NCI-H1105 treated with DMSO at 0.1 percent for 48 hours (cell line): ENCODE measurements at regions not wholly inside any gene's neighbourhood (a gene's known extent, or its start where the extent isn't known, plus 50 kb on each side); places are given as distances from the start of the nearest gene placed in this dataset.

ENCODE experiments used
- DNase-seq: peaks from one replicate; lab custom pipeline; 2025; lab: John Stamatoyannopoulos, UW

DNA sequence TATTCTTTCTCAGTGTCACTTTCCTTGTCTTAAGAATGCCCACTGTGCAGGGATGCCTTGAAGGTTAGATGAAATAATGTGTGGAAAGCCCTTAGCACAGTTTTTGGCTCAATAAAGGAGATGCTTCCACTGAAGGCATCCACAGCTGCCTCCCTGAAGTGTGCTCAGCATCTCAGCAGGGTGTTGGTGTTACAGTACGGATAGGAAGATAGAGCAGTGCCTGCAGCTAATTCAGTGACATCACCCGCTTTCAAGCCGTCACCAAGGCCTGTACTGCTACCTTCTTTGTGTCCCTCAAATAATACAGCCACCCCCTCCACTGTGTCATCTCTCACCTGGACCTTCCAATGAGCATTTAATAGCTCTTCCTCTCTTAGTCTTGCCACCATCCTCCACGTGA is 59.0 kb downstream of the NDUFS5 start:
- no peak for DNase-seq

DNA sequence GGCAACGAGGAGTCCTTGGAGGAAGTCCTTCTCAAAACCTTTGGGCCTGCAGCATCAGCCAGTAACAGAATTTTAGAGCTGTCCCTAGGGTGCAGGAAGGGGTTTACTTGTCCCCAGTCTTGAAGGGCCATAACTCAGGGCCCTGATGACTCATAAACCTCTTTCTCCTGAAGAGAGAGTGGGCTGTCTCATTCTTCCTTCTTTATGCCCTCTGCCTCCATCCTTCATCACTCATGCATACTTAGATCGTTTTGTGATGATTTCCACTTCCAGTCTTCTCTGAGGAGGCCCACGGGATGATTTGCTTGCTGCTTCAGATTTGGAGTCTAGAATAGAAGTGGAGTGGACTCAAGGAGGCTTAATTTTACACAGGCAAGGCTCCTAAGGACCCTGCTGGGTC is 60.2 kb downstream of the NDUFS5 start:
- no peak for DNase-seq

DNA sequence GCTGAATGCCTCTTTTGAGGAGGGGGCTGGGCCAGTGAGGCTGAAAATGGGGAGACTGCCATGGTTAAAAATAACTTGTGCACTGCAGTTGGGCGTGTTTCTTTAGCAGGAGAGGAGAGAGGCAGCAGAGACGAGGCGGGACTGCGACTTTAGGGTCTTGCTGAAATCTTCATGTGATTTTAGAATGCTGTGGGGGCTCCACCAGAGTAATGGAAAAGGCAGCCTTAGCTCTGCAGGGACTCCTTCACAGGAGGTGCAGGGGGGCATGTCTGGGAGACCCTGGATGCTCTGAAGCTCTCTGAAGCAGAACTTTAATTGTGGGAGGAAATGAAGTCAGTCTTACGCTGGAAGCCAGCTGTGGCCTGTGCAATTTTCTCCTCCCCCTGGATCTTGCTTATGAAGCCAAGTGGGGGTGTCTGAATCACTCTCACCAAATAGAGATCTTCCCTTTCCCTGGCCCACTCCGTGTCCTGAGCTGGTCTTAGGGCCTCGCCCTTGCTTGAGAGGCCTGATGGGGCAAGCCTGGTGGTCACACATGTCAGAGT is 60.8 kb downstream of the NDUFS5 start:
- DNase-seq: no peak

DNA sequence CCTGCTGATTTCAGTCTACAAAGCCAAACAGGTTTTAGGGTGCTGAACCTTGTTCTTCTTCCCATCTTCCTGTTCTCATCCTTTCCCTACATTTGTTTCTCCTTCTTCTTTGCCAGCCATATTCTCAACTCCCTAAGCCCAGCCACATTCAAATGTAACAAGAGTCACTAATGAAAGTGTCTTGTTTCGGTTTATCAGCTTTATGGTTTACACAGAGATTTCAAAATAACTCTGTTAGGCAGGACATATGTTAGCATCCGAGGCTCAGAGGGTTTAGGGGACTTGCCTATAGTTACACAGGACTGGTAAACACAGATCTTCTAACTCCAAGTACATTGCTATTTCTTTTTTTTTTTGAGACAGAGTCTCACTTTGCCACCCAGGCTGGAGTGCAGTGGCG is 61.3 kb downstream of the NDUFS5 start:
- DNase-seq: no peak

DNA sequence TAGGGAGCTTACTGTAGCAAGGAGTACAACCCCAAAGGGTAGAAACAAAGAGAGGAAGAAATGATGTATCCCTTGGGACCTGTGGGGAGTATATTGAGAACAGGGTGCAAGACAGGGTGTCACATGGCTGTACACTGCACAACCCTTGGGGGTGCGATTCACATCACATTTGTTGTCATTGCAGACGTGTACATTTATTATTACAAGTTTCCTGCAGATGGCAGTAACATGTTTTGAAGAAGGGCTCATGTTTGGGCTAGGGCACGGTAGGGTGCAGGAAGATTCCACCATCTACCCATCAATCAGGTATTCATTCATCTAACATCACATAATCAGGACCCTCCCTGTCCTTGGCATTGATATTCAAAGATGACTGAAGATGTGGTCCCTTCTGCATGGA is 62.5 kb downstream of the NDUFS5 start:
- no peak for DNase-seq

DNA sequence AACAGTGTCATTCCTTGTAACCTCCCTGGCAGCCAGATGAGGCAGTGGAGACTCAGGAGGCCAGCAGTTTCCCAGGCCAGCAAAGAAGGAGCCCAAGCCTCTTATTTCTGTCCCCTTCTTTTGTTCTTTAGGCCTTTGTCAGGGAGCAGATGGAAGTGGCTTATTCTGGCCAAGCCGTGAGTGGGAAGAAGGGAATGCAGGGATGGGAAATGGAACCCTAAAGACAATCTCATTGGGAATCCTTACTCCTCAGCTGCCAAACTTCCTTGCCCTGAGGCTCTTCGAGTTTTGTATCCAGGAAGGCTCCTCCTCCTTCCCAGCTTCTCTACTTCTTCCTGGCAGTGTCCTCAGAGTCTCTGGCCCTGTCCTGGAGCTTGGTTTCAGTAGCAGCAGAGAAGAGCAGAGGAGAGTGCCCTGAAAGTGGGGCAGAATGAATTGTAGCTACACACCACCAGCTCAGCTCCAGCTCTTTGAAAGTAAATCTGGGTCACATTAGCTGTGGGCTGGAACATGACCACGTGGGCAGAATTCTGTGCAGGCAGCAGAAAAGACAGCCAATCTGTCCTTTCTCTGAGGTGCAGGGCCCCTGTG is 63.9 kb downstream of the NDUFS5 start:
- no peak for DNase-seq

DNA sequence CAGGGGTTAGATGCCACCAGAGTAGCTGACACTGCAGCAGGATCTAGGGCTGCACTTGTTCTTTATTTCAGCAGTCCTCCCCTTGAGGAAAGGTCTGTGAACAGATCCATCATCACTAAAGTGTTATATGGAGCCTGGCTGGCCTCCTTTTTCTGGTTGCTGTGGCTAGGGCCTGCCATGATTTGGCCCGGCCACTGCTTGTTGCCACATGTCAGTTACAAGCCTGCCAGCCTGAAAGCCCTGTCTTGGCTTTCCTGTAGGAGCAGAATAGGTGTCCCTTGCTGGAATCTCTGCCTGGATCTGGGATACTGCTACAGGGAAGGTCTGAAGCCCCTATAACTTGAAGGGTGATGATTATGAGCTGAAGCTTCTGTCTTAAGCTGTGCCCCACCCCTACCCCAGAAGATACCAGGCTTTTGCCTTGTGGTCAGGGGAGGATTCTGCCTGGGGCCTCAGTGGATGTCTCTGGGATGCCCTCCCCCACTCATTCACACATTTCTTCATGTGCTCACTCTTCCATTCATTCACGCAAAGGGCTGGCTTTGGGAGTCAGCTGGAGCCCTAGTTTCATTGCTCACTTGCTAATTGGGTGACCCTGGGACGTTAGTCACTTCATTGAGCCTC is 64.7 kb downstream of the NDUFS5 start:
- no peak for DNase-seq

DNA sequence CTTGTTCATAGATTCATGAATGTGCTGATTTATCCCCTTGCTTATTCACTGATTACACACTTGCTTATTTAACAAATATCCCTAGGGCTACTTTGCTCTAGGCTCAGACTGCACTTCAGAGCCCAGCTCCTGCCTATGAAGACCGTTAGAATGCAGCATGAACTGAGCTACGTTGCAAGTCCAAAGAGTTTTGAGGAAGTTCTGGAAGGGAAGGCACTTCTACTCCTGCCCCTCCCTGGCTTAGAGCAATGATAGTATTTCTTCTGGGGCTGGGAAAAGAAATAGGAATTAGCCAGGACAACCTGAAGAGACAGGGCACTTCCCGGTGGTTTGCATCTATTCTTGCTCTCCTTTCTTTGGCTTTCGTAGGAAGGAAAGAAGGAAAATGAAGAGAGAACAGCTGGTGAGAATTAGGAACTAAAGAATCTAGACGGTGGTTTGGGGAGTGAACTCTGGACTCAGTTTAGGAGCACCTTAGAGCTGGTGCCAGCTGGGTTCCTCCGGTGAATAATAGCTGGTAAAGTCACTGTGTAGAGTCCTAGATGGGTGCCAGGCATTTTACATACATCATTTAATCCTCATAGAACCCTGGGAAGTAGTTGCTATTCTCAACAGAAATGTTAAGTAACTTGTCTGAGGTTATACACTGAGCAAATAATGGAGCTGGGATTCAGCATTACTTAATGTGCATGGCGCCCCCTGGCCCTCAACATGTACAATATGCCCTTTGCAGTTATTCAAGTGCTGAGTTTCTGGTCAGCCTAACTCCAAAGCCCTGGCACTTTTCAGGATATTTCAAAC is 65.9 kb downstream of the NDUFS5 start:
- DNase-seq: peak; percentile 64

DNA sequence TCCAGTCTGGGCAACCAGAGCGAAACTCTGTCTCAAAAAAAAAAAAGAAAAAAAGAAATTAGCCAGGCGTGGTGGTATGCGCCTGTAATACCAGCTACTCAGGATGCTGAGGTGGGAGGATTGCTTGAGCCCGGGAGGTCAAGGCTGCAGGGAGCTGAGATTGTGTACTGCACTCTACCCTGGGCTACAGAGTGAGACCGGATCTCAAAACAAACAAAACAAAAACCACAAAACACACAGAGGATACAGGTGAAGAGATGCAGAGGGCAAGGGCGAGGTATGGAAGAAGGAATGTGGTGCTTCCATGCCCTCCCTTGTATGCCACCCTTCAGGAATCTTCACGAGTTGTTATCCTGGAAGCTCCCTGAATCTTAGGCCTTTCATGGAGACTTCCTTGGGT is 68.5 kb downstream of the NDUFS5 start:
- no peak for DNase-seq

DNA sequence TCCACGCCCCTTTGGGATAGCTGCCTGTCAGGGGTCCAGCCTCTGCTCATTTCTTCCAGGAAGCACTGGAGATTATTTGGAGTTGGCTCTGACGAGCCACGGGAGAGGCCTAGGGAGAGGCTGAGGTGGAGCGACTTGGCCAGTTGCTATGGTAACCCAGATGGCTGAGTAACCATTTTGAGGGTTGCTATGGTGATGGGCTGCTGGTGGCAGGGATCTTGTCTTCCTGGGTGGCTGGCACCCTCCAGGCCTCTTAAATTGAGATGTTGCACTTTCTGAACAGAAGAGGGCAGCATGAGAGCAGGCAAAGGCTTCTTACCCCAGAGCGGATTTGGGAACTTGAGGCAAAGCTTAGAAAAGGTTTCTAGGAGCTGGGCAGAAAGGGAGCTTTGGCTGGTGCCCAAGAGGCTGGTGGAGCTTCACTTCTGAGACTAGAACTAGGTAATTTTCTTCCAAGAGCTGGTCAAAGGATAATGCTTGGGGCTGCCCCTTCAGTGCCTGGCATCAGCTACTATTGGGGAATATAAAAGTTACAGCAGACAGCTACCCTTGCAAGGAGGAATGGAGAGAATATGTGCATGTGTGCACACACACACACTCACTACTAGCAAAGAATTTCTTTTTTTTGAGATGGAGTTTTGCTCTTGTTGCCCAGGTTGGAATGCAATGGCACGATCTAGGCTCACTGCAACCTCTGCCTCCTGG is 72.5 kb downstream of the NDUFS5 start:
- peak; percentile 99 for DNase-seq

DNA sequence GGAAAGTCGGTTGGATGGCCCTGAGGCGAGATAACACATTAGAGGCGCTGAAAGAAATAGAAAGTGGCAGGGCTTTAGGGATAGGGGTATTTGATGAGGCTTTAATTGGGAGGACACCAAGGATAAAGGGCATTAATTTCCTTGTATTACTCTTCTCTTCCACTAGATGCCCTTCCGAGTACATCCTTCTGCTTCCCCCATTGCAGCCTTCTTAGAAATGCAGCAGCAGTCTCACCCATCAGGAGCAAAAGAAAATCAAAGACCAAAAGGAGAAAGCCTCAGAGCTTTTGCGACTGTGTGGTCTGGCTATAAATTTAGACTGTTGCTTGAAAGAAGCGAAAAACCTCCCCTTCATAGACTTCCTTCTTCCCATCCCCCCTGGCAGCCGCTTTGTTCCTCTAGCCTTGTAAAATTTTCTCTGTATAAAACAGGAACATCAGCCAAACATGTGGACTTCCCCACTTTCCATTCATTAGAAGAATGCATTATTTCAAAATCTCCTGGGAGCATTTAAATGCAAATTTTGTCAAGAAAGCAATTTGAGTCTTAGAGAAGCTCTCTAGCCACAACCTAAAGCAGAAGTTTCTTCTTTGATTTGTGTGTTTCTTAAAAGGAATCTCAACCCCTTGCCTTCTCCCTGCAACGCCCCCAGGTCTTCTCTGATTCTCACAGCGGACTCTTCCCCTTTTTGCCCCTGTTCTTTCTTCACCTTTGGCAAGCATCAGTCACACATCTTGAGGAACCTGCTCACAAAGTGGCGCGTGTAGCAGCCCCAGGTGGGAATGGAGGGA is 76.6 kb downstream of the NDUFS5 start:
- DNase-seq: peak; percentile 91

DNA sequence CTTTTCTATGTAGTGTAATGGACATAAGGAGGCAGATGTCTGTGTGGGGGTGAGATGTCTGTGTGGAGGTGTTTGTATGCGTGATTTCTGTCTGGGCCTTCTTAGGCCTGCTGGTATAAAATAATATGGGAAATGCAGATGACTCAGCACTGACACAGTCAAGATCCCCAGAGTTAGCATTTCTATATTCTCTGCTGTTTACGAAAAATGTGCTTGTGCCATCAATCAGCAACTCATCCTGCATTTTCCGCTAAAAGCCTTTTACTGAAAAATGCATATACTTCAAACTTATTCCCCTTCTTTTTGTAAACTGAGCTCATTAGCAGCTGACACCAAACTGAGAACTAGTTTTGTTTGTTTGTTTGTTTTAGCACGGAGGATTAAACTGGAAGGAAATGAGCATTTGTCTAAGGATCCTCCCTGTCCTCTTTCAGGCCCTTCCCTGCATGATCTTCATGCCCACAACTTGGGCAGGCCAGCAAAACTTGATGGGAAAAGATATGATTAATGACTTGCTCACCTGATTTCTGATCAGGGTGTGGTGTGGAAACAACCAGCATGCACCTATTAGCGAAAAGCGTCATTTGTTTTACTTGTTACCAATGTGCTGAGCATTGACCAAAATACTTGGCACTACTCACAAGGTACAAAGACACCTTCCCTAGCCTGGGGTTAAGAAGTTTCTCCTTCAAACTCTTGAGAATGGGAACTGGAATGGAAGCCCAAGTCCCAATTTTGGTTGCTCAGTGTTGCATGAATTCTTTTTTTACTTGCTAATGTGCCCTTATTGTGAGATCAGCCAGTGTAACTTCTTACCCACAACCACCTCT is 77.4 kb downstream of the NDUFS5 start:
- DNase-seq: no peak

DNA sequence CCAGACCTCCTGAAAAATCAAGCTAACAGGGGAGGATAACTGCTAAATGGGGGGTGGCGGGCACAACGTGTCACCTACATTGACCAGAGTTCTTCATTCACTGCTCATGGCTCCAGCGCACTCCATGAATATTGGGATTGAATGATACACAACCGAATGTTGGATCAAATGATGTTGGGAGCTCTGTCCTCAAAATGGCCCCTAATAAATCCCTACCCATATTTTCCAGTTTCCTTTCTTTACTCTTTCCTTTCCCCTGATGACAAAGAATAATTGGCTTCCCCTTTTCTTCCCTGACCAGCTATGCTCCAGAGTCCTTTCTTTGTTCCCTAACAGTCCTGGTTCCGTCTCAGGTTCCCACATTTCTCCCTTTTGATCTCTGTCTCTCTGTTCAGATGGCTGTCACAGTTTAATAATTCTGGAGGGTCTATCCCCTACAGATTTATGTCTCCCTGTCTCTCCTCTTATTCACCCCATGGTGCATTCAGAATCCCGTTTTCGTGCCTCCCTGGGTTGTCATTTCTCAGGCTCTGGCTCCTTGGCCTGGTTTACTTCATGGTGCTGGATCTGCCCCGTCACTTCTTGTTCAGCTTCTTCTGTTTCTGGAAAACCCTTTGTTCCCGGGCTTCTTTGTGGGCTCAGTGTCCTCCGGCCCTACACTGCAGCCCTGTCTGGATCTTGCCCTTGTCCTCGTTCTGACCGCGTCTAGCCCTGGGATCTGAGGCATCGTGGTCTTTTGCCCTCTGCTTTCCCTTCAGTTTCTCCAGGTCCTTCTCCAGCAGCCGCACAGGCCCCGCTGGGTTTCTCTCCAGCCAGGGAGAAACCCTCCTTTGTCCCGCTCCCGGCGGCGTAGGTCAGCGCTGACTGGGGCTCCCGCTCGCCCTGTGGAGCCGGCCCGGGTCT is 78.3 kb downstream of the NDUFS5 start:
- peak; percentile 34 for DNase-seq

DNA sequence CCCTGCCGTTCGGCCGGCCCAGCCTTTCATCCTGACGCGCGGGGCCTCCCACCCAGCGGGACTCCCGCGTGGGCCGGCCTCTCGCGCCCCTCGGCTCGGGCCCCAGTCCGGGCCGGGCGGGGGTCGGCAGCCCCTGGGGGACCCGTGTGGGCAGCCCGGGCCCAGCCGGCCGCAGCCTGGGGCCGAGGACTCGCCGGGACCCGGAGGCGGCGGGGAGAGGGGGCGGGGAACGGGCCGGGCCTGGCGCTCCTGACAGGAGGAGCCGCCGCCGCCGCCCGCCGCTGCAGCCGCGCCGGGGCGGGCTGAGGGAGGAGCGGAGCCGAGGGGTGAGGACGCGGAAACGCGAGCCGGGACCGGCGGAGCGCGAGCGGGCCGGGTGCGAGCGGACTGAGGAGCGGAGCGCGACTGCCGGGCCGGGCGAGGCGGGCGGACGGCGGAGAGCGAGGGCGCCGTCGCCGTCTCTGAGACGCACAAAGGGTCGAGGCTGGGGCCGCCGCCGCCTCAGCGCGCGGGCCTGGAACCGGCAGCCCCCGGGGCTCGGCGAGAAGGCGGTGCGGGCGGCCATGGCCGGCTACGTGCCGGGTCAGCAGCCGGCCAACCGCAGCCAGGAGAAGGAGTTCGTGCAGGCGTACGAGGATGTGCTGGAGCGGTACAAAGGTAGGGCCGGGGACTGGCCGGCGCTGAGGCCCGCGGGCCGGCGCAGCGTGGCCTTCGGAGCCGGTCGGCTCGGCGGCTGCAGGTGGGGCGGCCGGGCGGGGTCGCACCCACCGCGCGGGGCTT is 79.1 kb downstream of the NDUFS5 start:
- peak; percentile 42 for DNase-seq

DNA sequence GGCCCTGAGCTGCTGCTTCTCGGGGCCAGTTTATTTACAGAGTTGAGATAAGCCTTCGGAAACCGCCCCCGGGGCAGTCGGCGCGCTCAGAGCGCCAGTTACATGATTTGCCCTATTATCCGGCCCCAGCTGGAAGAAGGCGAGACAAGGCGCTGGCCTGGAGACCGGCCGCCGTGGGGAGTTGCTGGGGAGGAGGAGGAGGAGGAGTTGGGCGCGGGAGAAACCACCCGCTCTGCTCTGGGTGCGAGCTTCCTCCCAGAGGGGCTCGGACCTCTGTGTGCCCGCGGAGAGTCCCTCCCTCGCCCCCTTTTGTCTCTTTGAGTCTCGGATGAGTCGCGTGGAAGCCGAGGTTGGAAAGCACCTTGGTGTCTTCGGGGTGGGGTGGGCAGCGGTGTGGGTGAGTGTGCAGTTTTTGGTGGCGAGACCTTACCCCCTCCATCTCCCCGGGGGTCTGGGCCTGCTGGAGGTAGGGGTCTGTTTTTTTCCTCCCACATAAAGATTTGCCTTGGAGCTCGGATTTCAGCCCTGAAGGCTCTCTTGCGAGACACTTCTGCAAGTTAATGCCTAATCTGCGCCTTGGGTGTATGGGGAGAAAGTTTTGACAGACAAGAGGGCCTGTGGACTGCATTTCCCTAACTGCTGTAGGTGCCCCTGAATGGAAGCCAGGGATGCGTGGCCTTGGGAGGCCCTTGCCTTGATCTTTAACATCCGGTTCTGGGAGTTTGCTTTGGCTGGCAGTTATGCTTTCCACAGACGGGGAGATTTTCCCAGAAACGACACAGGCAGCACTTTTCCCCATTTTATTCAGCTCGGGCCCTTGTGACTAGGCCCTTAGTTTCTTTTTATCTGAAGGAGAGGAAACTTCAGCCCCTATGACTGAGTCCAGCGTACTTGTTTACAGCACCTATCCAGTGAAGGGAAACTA is 80.0 kb downstream of the NDUFS5 start:
- peak; percentile 55 for DNase-seq

DNA sequence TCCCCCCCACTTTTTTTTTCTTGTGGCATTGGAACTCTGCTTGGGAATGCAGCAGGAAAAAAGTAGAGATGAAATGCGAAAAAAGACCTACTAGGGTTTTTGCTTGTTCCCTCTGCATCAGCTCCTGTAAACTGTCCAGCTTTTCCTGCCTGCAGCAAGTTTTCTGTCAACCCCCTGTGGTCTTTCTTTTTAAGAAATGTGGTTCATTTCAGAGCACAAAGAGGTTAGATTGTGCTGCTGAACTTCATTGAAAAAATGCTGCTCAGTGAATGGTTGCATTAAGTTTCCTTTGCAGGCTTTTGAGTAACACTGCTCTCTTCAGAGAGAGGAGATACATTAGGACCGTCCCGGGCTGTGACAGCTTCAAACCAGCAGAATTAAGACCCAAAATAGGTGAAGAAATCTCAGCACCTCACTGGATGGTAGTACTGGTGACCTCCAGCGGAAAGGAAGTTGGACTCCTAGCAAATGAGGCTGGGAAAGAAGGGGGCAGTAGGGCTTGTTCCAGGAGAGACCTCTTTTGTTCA is 80.7 kb downstream of the NDUFS5 start:
- no peak for DNase-seq
